HG03097 (cell line): ENCODE measurements at regions not wholly inside any gene's neighbourhood (a gene's known extent, or its start where the extent isn't known, plus 50 kb on each side); places are given as distances from the start of the nearest gene placed in this dataset.

Experiments
- ATAC-seq: cut with Tn5 transposase; IDR thresholded peaks from one replicate; pipeline ENCODE4 v1.9.1; 2021; ENCODE audit not compliant: unreplicated experiment, low FRiP score

GRCh38 chr20:40970218-40970617 is 58.4 kb upstream of the TOP1 start:
- ATAC-seq = no peak

- ATAC-seq = no peak
Measured at GRCh38 chr20:40977218-40977617, 51.4 kb upstream of the TOP1 start.

GRCh38 chr20:40978761-40979160 is 49.9 kb upstream of the TOP1 start:
- no peak for ATAC-seq
